Brain pericyte (primary cell): ENCODE measurements at regions not wholly inside any gene's neighbourhood (a gene's known extent, or its start where the extent isn't known, plus 50 kb on each side); places are given as distances from the start of the nearest gene placed in this dataset.
A peak's percentile ranks its signal among the peaks of the same experiment; 100 is the strongest.

Source experiments
- DNase-seq: peaks from one replicate; pipeline ENCODE4 v3.0.0-alpha.2; 2012; ENCODE audit warnings: low read depth, low spot score

- no peak for DNase-seq
Observed at GRCh38 chr1:214927796-214928195, 154.7 kb upstream of the KCNK2 start.

- no peak for DNase-seq
Observed at GRCh38 chr1:214928574-214928973, 154.0 kb upstream of the KCNK2 start.

DNA sequence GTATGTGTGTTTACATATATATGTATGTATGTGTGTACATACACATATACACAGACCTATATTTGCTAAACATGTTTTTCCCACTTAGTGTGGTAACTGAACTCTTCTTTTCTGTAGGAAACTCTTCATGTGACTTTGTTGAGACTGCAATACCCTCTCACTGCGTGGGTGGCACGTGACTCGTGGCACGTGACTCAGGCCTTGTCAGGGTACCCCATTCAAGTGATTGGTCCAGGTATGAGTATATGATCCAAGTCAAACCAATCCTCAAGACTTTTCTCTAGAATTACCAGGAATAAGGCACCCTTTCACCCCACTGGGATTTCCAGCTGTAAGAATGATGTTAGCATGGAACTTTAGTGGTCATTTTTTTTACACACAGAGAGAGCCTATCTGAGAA lies 149.2 kb upstream of the KCNK2 start:
- DNase-seq, result no peak

- DNase-seq, result peak; percentile 17
Observed at GRCh38 chr1:214934045-214934444, 148.5 kb upstream of the KCNK2 start.

DNA sequence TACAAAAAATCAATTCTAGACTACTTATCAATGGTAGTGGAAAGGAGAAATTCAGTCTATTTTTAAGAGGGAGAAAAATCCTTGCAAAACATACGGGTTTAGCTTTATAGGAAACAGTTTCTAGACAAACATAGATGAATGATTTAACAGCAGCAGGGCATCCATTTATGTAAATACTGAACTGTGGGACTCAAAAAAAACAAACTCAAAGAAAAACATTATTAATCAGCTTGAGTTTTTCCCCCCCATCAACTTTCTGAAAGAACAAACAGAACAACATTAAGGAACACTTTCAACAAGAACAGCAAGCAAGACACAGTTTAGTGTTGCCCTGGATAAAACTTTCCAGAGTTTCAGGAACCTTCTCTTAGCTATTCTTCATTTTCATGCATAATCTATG lies 147.3 kb upstream of the KCNK2 start:
- peak; percentile 57 for DNase-seq

DNA sequence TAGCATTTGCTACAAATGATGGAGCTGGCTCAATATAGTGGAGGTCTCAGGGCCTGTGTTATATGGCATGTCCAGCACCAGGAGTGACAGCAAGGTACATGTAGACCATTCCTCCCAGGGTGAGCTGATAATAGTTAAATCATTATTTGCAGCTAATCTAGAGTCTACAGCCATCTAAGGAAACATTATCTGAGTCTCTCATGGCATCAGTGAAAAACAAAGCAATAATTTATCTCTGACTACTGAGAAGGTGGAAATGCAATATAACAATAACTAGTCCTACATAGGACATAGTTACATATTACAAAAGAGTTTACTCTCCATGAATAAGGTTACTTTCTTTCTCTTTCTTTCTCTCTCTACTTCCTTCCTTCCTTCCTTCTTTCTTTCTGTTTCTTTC lies 143.4 kb upstream of the KCNK2 start:
- no peak for DNase-seq

DNA sequence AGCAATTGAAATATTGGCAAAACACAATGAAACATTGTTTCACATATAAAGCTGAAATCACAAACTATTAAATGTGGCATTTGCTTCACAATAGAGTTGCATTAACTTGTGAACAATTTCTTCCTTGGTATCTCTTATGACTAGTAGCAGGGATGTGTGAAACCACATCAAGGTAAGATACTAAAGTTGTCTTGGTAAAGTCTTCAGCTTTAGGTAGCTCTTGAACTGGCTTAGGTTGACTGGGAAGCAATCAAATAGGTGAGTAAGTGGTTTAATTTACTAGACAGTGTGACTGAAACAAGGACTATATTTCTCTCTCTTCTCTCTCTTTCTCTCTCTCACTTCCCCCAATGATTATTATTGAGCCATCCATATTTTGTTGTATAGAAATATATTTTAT lies 141.5 kb upstream of the KCNK2 start:
- DNase-seq, result no peak

DNA sequence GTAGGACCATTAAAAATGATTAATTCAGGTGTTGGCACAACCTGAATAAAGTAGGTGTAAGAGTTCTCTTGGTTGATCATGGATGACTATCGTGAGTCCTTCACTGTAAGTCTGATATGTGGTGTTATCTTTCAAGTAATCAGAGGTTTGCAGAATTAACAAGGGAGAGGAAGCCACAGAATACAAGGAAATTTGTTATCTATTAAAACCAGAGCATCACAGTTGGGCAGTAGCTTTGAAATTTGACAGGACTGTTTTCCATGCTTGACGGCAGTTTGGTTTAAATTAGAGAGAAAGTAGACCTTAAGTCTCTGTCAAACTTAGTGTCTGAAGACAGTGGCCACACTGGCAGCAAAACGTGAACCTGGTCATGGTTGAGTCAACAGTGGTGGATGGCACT lies 139.5 kb upstream of the KCNK2 start:
- no peak for DNase-seq

- DNase-seq, result peak; percentile 18
Observed at GRCh38 chr1:214946615-214947014, 135.9 kb upstream of the KCNK2 start.

DNA sequence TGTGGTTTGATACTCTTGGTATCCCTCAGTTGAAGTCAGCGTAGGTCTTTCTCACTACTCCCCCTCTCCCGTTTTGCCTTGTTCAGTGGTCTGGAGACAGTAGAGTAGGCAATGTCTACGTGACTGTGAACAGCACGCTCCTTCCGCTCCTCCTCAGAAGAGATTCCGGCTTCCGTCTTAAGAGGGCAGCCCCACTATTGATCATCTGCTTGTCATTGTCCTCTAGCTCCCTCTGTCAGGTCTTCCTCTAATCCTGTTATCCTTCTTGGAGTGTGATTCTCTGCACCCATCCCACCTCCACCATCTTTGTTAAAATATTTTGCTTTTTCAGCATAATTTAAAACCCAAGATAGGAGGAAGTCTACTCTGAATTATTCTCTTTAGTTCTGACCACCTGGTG lies 129.9 kb upstream of the KCNK2 start:
- DNase-seq, result no peak

- DNase-seq, result no peak
Observed at GRCh38 chr1:214953901-214954616, 128.5 kb upstream of the KCNK2 start.

- DNase-seq, result no peak
Observed at GRCh38 chr1:214954617-214954949, 128.0 kb upstream of the KCNK2 start.

- peak; percentile 90 for DNase-seq
Observed at GRCh38 chr1:214957330-214958137, 125.0 kb upstream of the KCNK2 start.

DNA sequence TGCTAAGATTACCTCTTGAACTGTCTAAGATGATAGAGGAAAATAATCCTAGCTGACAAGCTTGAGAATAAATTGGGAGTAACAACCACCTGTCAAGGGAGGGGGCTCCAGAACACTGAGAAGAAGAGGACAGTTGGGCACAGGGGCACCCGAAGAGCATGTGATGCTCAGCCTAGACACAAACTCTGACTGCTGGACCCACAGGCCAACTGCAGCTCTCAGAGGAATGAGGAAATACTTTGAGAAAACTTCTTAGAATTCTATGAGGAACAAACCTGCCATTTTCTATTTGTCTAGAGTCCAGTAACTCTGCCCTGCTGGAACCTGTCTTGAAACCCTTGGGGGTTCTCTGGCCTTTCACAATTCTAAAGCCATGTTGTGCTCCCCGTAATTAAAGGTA lies 124.1 kb upstream of the KCNK2 start:
- no peak for DNase-seq

- no peak for DNase-seq
Observed at GRCh38 chr1:214966346-214966745, 116.2 kb upstream of the KCNK2 start.

GRCh38 chr1:214967865-214968575 lies 114.5 kb upstream of the KCNK2 start:
- DNase-seq, result no peak

GRCh38 chr1:214970016-214970415 lies 112.5 kb upstream of the KCNK2 start:
- no peak for DNase-seq

- no peak for DNase-seq
Observed at GRCh38 chr1:214971071-214971470, 111.5 kb upstream of the KCNK2 start.

GRCh38 chr1:214974002-214974401 lies 108.5 kb upstream of the KCNK2 start:
- no peak for DNase-seq

DNA sequence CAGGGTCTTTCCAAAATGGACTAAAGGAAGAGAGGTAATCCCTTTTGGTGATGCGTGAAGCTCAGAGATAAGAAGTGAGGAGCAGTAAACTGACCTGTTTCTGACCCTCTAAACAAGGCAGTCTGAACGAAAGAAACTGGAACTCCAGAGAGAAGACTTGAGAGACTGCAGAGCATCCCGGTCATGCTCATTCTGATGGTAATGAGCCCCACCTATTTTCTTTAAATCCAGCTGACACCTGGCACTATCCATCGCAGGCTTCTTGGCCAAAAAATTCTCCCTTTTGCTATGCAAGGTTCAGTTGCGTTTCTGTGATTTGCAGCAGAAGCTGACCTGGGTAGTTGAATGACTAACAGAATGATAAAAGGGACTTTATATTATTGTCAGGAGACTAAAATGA lies 105.9 kb upstream of the KCNK2 start:
- no peak for DNase-seq

GRCh38 chr1:214977110-214977509 lies 105.4 kb upstream of the KCNK2 start:
- peak; percentile 83 for DNase-seq

DNA sequence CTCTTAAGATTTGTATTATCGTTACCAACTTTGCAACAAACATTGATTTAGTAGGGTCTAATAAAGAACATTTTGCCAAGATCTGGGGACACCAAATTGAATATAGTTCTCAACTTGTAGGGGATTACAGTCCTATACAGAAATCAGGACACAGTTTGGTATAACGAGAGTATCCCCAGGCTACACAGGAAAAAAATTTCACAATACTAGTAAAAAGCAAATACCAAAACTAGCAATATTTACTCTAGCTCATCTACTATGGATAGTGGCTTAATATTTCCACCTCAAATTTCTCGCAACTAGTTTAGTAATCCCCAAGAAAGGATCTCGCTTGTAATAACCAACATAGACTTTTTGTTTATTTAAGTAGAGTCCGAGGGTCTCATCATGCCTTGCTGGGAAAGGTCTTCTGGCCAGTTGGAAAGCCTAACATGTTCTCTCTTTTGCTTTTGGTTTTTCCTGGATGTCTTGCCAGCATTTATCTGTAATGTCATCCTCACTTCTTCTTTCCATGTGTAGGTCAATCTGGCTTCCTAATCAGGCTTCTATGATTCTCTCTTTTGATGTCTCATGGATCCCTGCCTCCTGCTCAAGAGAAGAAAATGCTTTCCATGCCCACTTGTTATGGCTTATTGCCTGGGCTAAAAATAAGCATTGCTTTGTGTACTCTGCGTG lies 104.7 kb upstream of the KCNK2 start:
- DNase-seq, result no peak
